OCI-LY1 (cell line): ENCODE measurements at regions not wholly inside any gene's neighbourhood (a gene's known extent, or its start where the extent isn't known, plus 50 kb on each side); places are given as distances from the start of the nearest gene placed in this dataset.

ENCODE experiments used
- H2AFZ ChIP-seq: fragments of 200-600 bp; sonication (generic), shearing (Covaris generic); 2 replicates; pipeline ENCODE4 v1.6.0; 2014; ENCODE audit warnings: antibody characterized with exemption, mild to moderate bottlenecking, low read length
- H3F3A ChIP-seq: fragments of 200-600 bp; sonication (generic), shearing (Covaris generic); 2 replicates; pipeline ENCODE4 v1.6.0; 2014; ENCODE audit warnings: mild to moderate bottlenecking, antibody characterized with exemption, low read length, moderate library complexity; ENCODE audit not compliant: insufficient read depth
- H3K27ac ChIP-seq: fragments of 200-600 bp; sonication (generic); 2 replicates; pipeline ENCODE4 v1.5.1; 2014; ENCODE audit warnings: low read length, mixed run types, mild to moderate bottlenecking, low read depth; ENCODE audit not compliant: poor library complexity, severe bottlenecking
- H3K27me3 ChIP-seq: fragments of 200-600 bp; sonication (generic); 2 replicates; pipeline ENCODE4 v1.6.0; 2014; ENCODE audit warnings: antibody characterized with exemption, mild to moderate bottlenecking, low read length, moderate library complexity; ENCODE audit not compliant: insufficient read depth
- H3K36me3 ChIP-seq: fragments of 200-600 bp; sonication (generic); 2 replicates; pipeline ENCODE4 v1.6.1; 2014; ENCODE audit warnings: mild to moderate bottlenecking, antibody characterized with exemption, low read length, moderate library complexity, mixed read lengths; ENCODE audit not compliant: insufficient read depth
- H3K4me1 ChIP-seq: fragments of 200-600 bp; sonication (generic); 2 replicates; pipeline ENCODE4 v1.5.1; 2014; ENCODE audit warnings: mild to moderate bottlenecking, low read length, moderate library complexity; ENCODE audit not compliant: insufficient read depth, severe bottlenecking
- H3K4me2 ChIP-seq: fragments of 200-600 bp; sonication (generic), shearing (Covaris generic); 2 replicates; pipeline ENCODE4 v1.6.1; 2014; ENCODE audit warnings: low read length
- H3K4me3 ChIP-seq: fragments of 200-600 bp; sonication (generic); 2 replicates; pipeline ENCODE4 v1.5.1; 2014; ENCODE audit warnings: low read length, low read depth, mild to moderate bottlenecking, mixed read lengths; ENCODE audit not compliant: poor library complexity, severe bottlenecking
- H3K79me2 ChIP-seq: fragments of 200-600 bp; shearing (Covaris generic); 2 replicates; pipeline ENCODE4 v1.6.1; 2016; ENCODE audit warnings: mixed run types, low read length, mixed read lengths; ENCODE audit not compliant: insufficient read depth
- H3K9ac ChIP-seq: fragments of 200-600 bp; sonication (generic), shearing (Covaris generic); 2 replicates; pipeline ENCODE4 v1.6.1; 2014; ENCODE audit warnings: mild to moderate bottlenecking, low read length, mixed read lengths
- H3K9me2 ChIP-seq: fragments of 200-600 bp; sonication (generic), shearing (Covaris generic); 2 replicates; pipeline ENCODE4 v1.6.1; 2014; ENCODE audit warnings: low read depth, mild to moderate bottlenecking, low read length, mixed read lengths
- H3K9me3 ChIP-seq: fragments of 200-600 bp; shearing (Covaris generic); 2 replicates; pipeline ENCODE4 v1.6.1; 2014; ENCODE audit warnings: low read length, mixed read lengths
- H4K20me1 ChIP-seq: fragments of 200-600 bp; sonication (generic), shearing (Covaris generic); 2 replicates; pipeline ENCODE4 v1.6.0; 2016; ENCODE audit warnings: mild to moderate bottlenecking, low read length; ENCODE audit not compliant: insufficient read depth
- EZH2 ChIP-seq: fragments of 200-600 bp; sonication (generic), shearing (Covaris generic); IDR thresholded peaks from 2 replicates; pipeline ENCODE4 v1.8.0; 2017; ENCODE audit warnings: borderline replicate concordance, mixed run types, mild to moderate bottlenecking, antibody characterized with exemption, low read length, moderate library complexity, mixed read lengths
- TF ChIP-seq, protein P1 (sequence below): fragments of 200-600 bp; sonication (generic), shearing (Covaris generic); IDR thresholded peaks from 2 replicates; pipeline ENCODE4 v1.5.1; 2017; ENCODE audit warnings: mild to moderate bottlenecking, antibody characterized with exemption, low read length, moderate library complexity, mixed read lengths

DNA sequence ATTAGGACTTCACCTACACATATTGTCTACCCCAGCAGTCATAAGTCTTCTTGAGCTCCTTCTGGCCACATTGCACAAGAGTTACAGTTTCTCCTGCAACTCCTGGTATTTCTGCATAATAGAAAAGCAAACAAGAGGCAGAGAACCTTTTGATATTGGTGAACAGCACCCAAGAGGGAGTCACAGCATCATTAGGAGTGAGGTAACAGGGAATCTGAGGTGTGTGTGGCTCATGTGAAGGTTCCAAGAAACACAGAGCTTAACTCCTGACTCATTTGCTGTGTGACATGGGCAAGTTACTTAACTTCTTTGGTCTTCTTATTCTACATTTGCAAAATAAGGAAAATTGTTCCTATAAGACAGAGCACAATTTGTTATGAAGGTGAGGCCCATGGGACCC, 374.6 kb downstream of the INSC start:
- H4K20me1 ChIP-seq: no peaks in the 10 kb centered on the region
- H3K4me3 ChIP-seq: no peak overlapping the region
- TF ChIP-seq, protein P1, sequence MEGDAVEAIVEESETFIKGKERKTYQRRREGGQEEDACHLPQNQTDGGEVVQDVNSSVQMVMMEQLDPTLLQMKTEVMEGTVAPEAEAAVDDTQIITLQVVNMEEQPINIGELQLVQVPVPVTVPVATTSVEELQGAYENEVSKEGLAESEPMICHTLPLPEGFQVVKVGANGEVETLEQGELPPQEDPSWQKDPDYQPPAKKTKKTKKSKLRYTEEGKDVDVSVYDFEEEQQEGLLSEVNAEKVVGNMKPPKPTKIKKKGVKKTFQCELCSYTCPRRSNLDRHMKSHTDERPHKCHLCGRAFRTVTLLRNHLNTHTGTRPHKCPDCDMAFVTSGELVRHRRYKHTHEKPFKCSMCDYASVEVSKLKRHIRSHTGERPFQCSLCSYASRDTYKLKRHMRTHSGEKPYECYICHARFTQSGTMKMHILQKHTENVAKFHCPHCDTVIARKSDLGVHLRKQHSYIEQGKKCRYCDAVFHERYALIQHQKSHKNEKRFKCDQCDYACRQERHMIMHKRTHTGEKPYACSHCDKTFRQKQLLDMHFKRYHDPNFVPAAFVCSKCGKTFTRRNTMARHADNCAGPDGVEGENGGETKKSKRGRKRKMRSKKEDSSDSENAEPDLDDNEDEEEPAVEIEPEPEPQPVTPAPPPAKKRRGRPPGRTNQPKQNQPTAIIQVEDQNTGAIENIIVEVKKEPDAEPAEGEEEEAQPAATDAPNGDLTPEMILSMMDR: no peak
- TF ChIP-seq EZH2: no peak
- no peaks in the 10 kb centered on the region for H3K9me3 ChIP-seq
- no peaks in the 10 kb centered on the region for H3F3A ChIP-seq
- H3K9me2 ChIP-seq: no peaks in the 10 kb centered on the region
- H3K79me2 ChIP-seq: no peaks in the 10 kb centered on the region
- no peak overlapping the region for H2AFZ ChIP-seq
- H3K4me1 ChIP-seq: no peaks in the 10 kb centered on the region
- H3K9ac ChIP-seq: no peak overlapping the region
- H3K4me2 ChIP-seq: no peak overlapping the region
- H3K27ac ChIP-seq: no peak overlapping the region
- H3K36me3 ChIP-seq: no peaks in the 10 kb centered on the region
- H3K27me3 ChIP-seq: no peaks in the 10 kb centered on the region

DNA sequence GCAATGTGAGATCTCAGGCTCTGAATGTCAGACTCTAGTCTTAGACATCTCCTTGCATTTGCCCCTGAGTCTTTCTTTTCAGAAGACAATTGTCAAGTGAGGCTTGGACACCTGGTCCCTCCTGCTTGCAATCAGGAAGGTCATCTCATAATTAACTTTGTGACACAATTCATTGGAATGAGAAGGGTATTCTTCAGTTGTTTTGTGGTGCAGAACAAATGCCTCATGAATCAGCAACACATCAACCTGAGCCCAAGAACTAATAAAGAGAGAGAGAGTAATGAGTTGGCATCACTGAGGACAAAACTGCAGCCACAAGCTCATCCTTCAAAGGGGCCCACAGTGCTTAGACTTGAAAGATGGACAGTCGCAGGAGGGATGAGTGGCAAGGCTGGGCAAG, 375.8 kb downstream of the INSC start:
- Histone ChIP-seq H2AFZ (no peak overlapping the region), H3K36me3 (no peaks in the 10 kb centered on the region), H3K27me3 (no peaks in the 10 kb centered on the region), H3K9me3 (no peaks in the 10 kb centered on the region), H3K27ac (no peak overlapping the region), H3K9ac (no peak overlapping the region), H3K4me1 (no peaks in the 10 kb centered on the region), H3K9me2 (no peaks in the 10 kb centered on the region), H3K4me2 (no peak overlapping the region), H3K79me2 (no peaks in the 10 kb centered on the region), H3K4me3 (no peak overlapping the region), H3F3A (no peaks in the 10 kb centered on the region), H4K20me1 (no peaks in the 10 kb centered on the region)
- no peak for TF ChIP-seq EZH2
- TF ChIP-seq, protein P1: no peak

DNA sequence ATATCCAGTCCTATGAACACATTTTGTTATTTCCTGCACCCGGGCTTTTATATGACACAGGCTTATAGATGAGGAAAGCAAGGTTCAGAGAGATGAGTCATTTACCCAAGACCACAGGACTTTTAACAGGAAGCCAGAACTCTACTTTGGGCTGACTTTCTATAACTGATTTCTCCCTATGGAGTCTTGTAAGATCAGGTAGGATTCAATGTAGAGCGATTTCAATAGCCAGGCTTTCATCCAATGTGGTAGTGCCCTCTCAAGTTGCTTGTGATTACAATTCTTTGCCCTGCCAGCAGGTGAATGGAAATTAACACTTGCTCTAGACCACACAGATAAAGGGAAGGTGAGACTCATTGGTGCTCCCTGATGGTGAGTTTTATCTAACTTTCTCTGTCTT, 378.3 kb downstream of the INSC start:
- Histone ChIP-seq H2AFZ (no peak overlapping the region), H3K4me2 (no peak overlapping the region), H3K27ac (no peak overlapping the region), H4K20me1 (no peaks in the 10 kb centered on the region), H3K4me1 (no peaks in the 10 kb centered on the region), H3K79me2 (no peaks in the 10 kb centered on the region), H3K9me3 (no peaks in the 10 kb centered on the region), H3K27me3 (no peaks in the 10 kb centered on the region), H3K9me2 (no peaks in the 10 kb centered on the region), H3F3A (no peaks in the 10 kb centered on the region), H3K9ac (no peak overlapping the region), H3K4me3 (no peak overlapping the region), H3K36me3 (no peaks in the 10 kb centered on the region)
- TF ChIP-seq, protein P1: no peak
- TF ChIP-seq EZH2: no peak
